ENCODE measurements at regions not wholly inside any gene's neighbourhood (a gene's known extent, or its start where the extent isn't known, plus 50 kb on each side); places are given as distances from the start of the nearest gene placed in this dataset.

DNA sequence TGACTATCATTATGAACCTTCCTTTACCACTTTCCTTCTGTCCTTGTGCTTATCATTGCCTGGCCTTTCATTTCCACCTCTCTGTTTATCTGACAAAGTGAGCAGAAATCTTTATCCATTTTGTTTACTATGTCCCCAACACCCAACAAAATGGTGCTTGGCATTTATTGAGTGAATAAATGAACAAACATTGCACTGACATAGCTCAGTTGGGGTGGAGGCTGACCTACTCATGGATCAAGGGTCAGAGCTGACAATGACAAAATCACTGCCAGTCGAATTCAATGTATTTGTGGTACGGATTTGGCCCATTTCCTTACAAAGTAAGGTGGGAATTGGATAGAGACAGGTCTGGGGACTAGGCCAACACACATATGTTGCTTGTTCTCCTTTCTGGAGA is 257.4 kb upstream of the PLXNA2 start:
- H3K9me3 ChIP-seq (replicated peaks; ENCODE audit: low read length): no peaks in the 10 kb centered on the region
- no peaks in the 10 kb centered on the region for H3K36me3 ChIP-seq (ENCODE audit: insufficient read depth, low read length)
- H3K4me3 ChIP-seq (ENCODE audit: low read length): no peak overlapping the region
- H3K27me3 ChIP-seq (ENCODE audit: control insufficient read depth, insufficient read depth, low read length): no peaks in the 10 kb centered on the region
- no peak overlapping the region for H3K4me2 ChIP-seq (ENCODE audit: low read length)
- H3K9ac ChIP-seq (ENCODE audit: low read depth, low read length): no peak overlapping the region
- H3K4me1 ChIP-seq (ENCODE audit: control insufficient read depth, insufficient read depth, low read length): no peaks in the 10 kb centered on the region

DNA sequence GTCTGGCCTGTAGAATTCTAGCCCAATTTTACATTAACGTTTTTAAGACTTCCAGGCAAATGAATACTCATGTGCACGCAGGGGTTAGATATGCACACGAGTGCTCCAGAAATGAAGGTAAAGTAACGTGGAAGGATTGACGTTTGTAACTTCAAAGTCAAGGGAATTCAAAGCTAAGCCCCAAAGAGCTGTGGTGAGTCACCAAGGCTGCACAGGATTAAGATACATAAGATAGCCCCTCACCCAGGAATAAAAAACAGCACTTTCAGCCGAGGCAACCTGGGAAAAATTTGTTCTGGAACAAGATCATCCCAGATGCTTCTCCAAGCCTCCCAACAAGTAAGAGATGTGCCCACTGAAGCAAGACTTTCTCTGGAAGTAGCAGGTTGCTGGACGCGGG is 259.6 kb upstream of the PLXNA2 start:
- H3K27me3 ChIP-seq (ENCODE audit: control insufficient read depth, insufficient read depth, low read length): no peaks in the 10 kb centered on the region
- no peak overlapping the region for H3K9ac ChIP-seq (ENCODE audit: low read depth, low read length)
- no peaks in the 10 kb centered on the region for H3K36me3 ChIP-seq (ENCODE audit: insufficient read depth, low read length)
- no peak overlapping the region for H3K4me3 ChIP-seq (ENCODE audit: low read length)
- no peaks in the 10 kb centered on the region for H3K4me1 ChIP-seq (ENCODE audit: control insufficient read depth, insufficient read depth, low read length)
- no peak overlapping the region for H3K4me2 ChIP-seq (ENCODE audit: low read length)
- H3K9me3 ChIP-seq (replicated peaks; ENCODE audit: low read length): no peaks in the 10 kb centered on the region

DNA sequence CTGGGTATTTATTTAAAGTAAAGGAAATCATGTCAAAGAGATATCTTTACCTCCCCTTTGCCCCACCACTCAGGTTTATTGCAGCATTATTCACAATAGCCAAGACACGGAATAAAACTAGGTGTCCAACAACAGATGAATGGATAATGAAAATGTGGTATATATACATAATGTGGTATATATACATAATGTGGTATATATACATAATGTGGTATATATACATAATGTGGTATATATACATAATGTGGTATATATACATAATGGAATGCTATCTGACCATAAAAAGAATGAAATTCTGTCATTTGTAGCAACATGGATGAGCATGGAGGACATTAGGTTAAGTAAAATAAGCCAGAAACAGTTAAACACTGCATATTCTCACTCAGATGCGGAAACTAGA is 262.6 kb upstream of the PLXNA2 start:
- Histone ChIP-seq H3K27me3 (ENCODE audit: control insufficient read depth, insufficient read depth, low read length) (no peaks in the 10 kb centered on the region), H3K4me1 (ENCODE audit: control insufficient read depth, insufficient read depth, low read length) (peaks cover 12% of the 10 kb centered on the region), H3K36me3 (ENCODE audit: insufficient read depth, low read length) (no peaks in the 10 kb centered on the region), H3K4me2 (ENCODE audit: low read length) (no peak overlapping the region), H3K9ac (ENCODE audit: low read depth, low read length) (no peak overlapping the region), H3K9me3 (replicated peaks; ENCODE audit: low read length) (no peaks in the 10 kb centered on the region), H3K4me3 (ENCODE audit: low read length) (no peak overlapping the region)

DNA sequence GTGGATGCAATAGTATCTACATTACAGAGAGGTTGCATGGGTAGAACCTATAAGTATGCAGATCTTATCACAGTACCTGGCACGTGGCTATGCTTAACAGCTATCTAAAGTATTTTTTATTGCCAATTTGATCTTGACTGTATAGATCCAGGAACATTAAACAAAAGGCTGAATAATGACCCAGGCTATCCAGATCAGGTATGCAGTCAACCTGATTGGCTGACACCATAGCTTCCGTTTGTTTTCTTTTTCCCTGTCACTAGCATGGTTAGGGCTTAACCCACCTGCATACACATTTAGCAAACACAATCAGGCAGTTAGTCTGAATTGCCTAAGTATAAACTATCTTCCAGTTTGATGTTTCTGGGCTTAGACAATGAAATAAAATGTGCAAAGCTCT is 264.9 kb upstream of the PLXNA2 start:
- Histone ChIP-seq H3K9me3 (replicated peaks; ENCODE audit: low read length) (no peaks in the 10 kb centered on the region), H3K4me3 (ENCODE audit: low read length) (no peak overlapping the region), H3K36me3 (ENCODE audit: insufficient read depth, low read length) (no peaks in the 10 kb centered on the region)

DNA sequence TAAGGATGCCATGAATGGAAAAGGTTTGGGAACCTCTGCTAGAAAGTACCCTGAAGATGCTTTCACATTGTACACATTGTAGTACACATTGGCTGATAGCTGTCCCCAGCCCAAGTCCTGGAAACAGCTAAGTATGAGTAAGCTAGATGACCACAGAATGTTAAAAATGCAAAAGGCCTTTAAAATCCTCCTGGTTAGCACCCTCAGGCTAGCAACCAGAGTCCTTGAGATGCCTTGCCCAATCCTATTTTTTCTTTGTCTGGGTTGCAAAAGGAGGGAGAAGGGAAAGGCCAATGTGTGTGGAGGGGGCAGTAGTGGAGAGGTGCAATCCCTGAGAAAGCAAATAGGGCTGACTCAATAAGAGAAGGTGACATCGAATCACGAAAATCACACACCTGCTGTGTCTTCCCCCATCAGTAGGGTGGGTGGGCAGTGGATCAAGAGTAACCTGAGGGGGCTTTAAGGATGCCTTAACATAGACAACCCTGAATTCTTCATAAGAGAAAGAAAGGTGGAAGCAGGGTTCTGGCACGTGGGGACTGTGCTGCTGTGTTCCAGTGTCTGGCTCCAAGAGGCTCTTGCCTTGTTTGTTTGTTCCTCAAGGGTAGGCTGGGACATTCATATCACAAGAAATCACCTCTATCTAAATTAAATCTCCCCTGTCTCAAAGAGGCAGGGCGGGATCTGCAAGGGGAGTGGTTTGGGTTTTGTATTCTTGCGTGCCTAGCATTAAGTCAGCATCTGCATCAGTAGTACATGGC is 266.2 kb upstream of the PLXNA2 start:
- peaks cover 12% of the 10 kb centered on the region for H3K4me1 ChIP-seq (ENCODE audit: control insufficient read depth, insufficient read depth, low read length)

More for the DNA sequence above, 264.9 kb upstream of the PLXNA2 start:
- Histone ChIP-seq H3K4me2 (ENCODE audit: low read length) (no peak overlapping the region), H3K4me1 (ENCODE audit: control insufficient read depth, insufficient read depth, low read length) (peaks cover 12% of the 10 kb centered on the region), H3K27me3 (ENCODE audit: control insufficient read depth, insufficient read depth, low read length) (no peaks in the 10 kb centered on the region), H3K9ac (ENCODE audit: low read depth, low read length) (no peak overlapping the region)

DNA sequence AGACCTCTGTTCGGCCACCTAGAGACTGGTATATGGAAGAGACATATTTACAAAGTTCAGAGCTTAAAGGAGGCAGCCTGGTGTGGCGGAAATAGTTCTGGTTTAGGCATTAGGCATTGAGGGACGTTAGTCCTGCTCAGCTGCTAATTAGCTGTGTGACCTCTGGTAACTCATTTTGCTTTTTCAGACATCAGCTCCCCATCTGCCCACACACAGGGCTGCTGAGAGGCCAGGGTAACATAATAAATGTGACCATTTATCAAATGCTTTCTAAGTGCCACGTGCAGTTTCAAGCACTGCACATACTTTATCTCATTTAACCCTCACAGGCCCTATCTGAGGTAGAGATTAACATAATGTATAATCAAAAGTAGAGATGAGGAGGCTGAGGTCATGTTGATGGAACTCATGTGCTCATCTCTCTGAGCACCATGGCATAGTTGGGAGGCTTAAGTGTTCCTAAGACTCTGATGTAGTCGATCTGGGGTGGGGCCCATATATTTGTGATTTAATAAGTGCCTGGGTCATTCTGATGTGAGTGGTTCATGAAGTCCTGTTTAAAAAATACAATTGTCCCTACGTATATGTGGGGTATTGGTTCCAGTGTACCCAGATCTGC is 267.2 kb upstream of the PLXNA2 start:
- H3K36me3 ChIP-seq (ENCODE audit: insufficient read depth, low read length): no peaks in the 10 kb centered on the region
- no peak overlapping the region for H3K4me2 ChIP-seq (ENCODE audit: low read length)
- no peaks in the 10 kb centered on the region for H3K27me3 ChIP-seq (ENCODE audit: control insufficient read depth, insufficient read depth, low read length)
- H3K9ac ChIP-seq (ENCODE audit: low read depth, low read length): no peak overlapping the region
- peaks cover 12% of the 10 kb centered on the region for H3K4me1 ChIP-seq (ENCODE audit: control insufficient read depth, insufficient read depth, low read length)
- no peaks in the 10 kb centered on the region for H3K9me3 ChIP-seq (replicated peaks; ENCODE audit: low read length)
- no peak overlapping the region for H3K4me3 ChIP-seq (ENCODE audit: low read length)

More for the DNA sequence above, 266.2 kb upstream of the PLXNA2 start:
- Histone ChIP-seq H3K36me3 (ENCODE audit: insufficient read depth, low read length) (no peaks in the 10 kb centered on the region), H3K9me3 (replicated peaks; ENCODE audit: low read length) (no peaks in the 10 kb centered on the region), H3K27me3 (ENCODE audit: control insufficient read depth, insufficient read depth, low read length) (no peaks in the 10 kb centered on the region), H3K9ac (ENCODE audit: low read depth, low read length) (no peak overlapping the region), H3K4me2 (ENCODE audit: low read length) (no peak overlapping the region), H3K4me3 (ENCODE audit: low read length) (no peak overlapping the region)

DNA sequence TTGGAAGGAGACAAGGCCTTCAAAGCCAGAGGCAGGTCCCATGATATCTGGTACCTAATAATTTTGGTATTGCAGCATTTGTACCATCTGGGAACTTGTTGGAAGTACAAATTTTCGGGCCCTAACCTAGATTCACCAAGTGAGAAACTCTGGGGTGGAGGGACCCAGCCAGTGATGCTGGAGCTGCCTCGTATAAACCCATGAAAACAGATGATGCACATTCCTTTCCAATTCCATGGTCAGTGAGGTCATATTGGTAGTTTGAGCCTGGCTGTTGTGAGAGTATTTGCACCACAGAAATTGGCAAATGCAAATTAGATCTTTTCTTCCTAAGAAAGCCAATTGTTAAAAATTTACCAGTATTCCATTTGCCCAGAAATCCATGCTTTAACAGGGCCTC is 269.6 kb upstream of the PLXNA2 start:
- peaks cover 12% of the 10 kb centered on the region for H3K4me1 ChIP-seq (ENCODE audit: control insufficient read depth, insufficient read depth, low read length)
- no peak overlapping the region for H3K9ac ChIP-seq (ENCODE audit: low read depth, low read length)
- H3K36me3 ChIP-seq (ENCODE audit: insufficient read depth, low read length): no peaks in the 10 kb centered on the region
- no peaks in the 10 kb centered on the region for H3K9me3 ChIP-seq (replicated peaks; ENCODE audit: low read length)
- no peak overlapping the region for H3K4me3 ChIP-seq (ENCODE audit: low read length)
- no peak overlapping the region for H3K4me2 ChIP-seq (ENCODE audit: low read length)
- H3K27me3 ChIP-seq (ENCODE audit: control insufficient read depth, insufficient read depth, low read length): no peaks in the 10 kb centered on the region

DNA sequence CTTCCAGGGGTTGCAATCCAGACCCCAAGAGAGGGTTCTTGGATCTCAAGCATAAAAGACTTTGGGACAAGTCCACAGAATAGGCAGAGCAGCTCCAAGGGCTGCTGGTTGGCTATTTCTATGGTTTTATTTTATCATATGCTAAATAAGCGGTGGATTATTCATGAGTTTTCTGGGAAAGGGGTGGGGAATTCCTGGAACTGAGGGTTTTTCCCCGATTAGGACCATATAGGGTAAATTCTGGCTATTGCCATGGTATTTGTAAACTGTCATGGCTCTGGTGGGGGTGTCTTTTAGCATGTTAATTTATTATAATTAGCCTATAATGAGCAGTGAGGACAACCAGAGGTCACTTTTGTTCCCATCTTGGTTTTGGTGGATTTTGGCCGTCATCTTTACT is 270.9 kb upstream of the PLXNA2 start:
- no peaks in the 10 kb centered on the region for H3K27me3 ChIP-seq (ENCODE audit: control insufficient read depth, insufficient read depth, low read length)
- no peak overlapping the region for H3K4me2 ChIP-seq (ENCODE audit: low read length)
- H3K4me1 ChIP-seq (ENCODE audit: control insufficient read depth, insufficient read depth, low read length): peaks cover 12% of the 10 kb centered on the region
- H3K4me3 ChIP-seq (ENCODE audit: low read length): no peak overlapping the region
- H3K36me3 ChIP-seq (ENCODE audit: insufficient read depth, low read length): no peaks in the 10 kb centered on the region
- no peaks in the 10 kb centered on the region for H3K9me3 ChIP-seq (replicated peaks; ENCODE audit: low read length)
- H3K9ac ChIP-seq (ENCODE audit: low read depth, low read length): no peak overlapping the region

DNA sequence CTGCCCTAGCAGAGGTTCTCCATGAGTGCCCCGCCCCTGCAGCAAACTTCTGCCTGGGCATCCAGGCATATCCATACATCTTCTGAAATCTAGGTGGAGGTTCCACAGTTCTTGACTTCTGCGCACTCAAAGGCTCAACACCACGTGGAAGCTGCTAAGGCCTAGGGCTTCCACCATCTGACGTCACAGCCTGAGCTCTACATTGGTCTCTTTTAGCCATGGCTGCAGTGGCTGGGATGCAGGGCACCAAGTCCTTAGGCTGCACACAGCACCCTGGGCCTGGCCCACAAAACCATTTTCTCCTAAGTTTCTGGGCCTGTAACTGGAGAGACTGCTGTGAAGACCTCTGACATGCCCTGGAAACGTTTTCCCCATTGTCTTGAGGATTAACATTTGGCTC is 272.6 kb upstream of the PLXNA2 start:
- Histone ChIP-seq H3K27me3 (ENCODE audit: control insufficient read depth, insufficient read depth, low read length) (no peaks in the 10 kb centered on the region), H3K9me3 (replicated peaks; ENCODE audit: low read length) (no peaks in the 10 kb centered on the region), H3K4me2 (ENCODE audit: low read length) (no peak overlapping the region), H3K9ac (ENCODE audit: low read depth, low read length) (no peak overlapping the region), H3K4me3 (ENCODE audit: low read length) (no peak overlapping the region), H3K36me3 (ENCODE audit: insufficient read depth, low read length) (no peaks in the 10 kb centered on the region), H3K4me1 (ENCODE audit: control insufficient read depth, insufficient read depth, low read length) (no peaks in the 10 kb centered on the region)

DNA sequence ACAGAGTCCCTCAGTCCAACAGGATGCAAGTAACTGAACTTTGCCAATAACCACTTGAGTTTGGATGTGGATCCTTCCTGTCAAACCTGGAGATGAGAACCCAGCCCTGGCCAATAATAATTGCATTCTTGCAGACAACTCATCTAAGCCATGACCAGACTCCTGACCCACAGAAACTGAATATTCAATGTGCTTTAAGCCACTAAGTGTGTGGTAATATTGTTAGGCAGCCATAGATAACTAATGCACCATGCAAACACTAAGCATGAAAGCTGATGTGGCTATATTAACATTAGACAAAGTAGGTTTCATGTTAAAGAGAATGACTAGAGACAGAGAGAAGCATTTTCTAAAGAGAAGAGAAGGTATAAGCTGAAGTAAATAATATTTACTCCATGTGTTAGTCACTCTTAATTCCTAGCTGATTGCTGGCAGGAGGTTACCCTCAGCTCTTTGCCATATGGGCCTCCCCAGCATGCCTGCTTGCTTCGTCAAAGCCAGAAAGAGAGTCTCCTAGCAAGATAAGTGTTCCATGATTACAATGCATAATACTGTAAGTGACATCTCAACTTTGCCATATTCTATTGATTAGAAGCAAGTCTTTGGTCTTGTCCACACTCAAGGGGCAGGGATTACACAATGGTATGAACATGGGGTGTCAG is 276.4 kb upstream of the PLXNA2 start:
- H3K4me3 ChIP-seq (ENCODE audit: low read length): no peak overlapping the region
- H3K27me3 ChIP-seq (ENCODE audit: control insufficient read depth, insufficient read depth, low read length): no peaks in the 10 kb centered on the region
- H3K9me3 ChIP-seq (replicated peaks; ENCODE audit: low read length): no peaks in the 10 kb centered on the region
- H3K4me2 ChIP-seq (ENCODE audit: low read length): no peak overlapping the region
- H3K4me1 ChIP-seq (ENCODE audit: control insufficient read depth, insufficient read depth, low read length): no peaks in the 10 kb centered on the region
- H3K9ac ChIP-seq (ENCODE audit: low read depth, low read length): no peak overlapping the region
- no peaks in the 10 kb centered on the region for H3K36me3 ChIP-seq (ENCODE audit: insufficient read depth, low read length)

DNA sequence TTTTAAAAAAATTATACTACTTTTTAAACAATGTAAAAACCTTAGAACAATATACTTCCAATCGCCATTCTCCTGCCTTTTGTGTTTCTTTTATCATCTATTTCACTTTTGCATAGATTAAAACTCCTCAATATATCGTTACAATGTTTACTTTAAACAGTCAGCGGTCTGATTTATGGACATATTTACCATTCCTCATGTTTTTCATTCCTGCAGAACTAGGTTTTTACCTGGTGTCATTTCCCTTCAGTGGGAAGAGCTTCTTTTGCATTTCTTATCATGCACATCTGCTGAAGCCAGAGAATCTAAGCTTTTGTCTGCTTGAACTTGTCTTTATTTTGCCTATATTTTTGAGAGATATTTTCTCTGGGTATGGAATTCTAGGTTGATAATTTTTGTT is 277.4 kb upstream of the PLXNA2 start:
- no peak overlapping the region for H3K9ac ChIP-seq (ENCODE audit: low read depth, low read length)
- no peak overlapping the region for H3K4me3 ChIP-seq (ENCODE audit: low read length)
- no peaks in the 10 kb centered on the region for H3K4me1 ChIP-seq (ENCODE audit: control insufficient read depth, insufficient read depth, low read length)
- no peaks in the 10 kb centered on the region for H3K9me3 ChIP-seq (replicated peaks; ENCODE audit: low read length)
- no peaks in the 10 kb centered on the region for H3K36me3 ChIP-seq (ENCODE audit: insufficient read depth, low read length)
- H3K27me3 ChIP-seq (ENCODE audit: control insufficient read depth, insufficient read depth, low read length): no peaks in the 10 kb centered on the region
- no peak overlapping the region for H3K4me2 ChIP-seq (ENCODE audit: low read length)
